ENCODE measurements at regions not wholly inside any gene's neighbourhood (a gene's known extent, or its start where the extent isn't known, plus 50 kb on each side); places are given as distances from the start of the nearest gene placed in this dataset.

- H3K9me3 ChIP-seq (ENCODE audit: low read length), result no peaks in the 10 kb centered on the region
- H3K4me2 ChIP-seq (ENCODE audit: low read length), result no peak overlapping the region
- no peaks in the 10 kb centered on the region for H3K9me2 ChIP-seq (ENCODE audit: insufficient read depth, low read length)
- no peaks in the 10 kb centered on the region for H3K79me2 ChIP-seq (replicated peaks; ENCODE audit: insufficient read depth, low read length)
- H2AFZ ChIP-seq (ENCODE audit: low read depth, low read length), result no peak overlapping the region
- no peak overlapping the region for H3K9ac ChIP-seq (ENCODE audit: low read length)
- H4K20me1 ChIP-seq (ENCODE audit: insufficient read depth), result no peaks in the 10 kb centered on the region
- H3F3A ChIP-seq (ENCODE audit: insufficient read depth, low read length, poor library complexity, severe bottlenecking), result no peaks in the 10 kb centered on the region
- H3K27ac ChIP-seq (ENCODE audit: low read length), result no peak overlapping the region
- TF ChIP-seq EP300 (conservative IDR thresholded peaks at IDR 0.05; ENCODE audit: poor library complexity, severe bottlenecking) (no peak), SMC3 (conservative IDR thresholded peaks at IDR 0.05; ENCODE audit: poor library complexity) (no peak), EZH2 (IDR thresholded peaks at IDR 0.05; ENCODE audit: borderline replicate concordance, insufficient read depth, low read length, poor library complexity, severe bottlenecking) (no peak), REST (IDR thresholded peaks at IDR 0.05; ENCODE audit: borderline replicate concordance) (no peak), TAF1 (IDR thresholded peaks at IDR 0.05; ENCODE audit: low read depth) (no peak), CTCF (IDR thresholded peaks at IDR 0.05; ENCODE audit: poor library complexity, severe bottlenecking) (no peak), RAD21 (conservative IDR thresholded peaks at IDR 0.05) (no peak), MXI1 (conservative IDR thresholded peaks at IDR 0.05; ENCODE audit: poor library complexity, severe bottlenecking) (no peak), POLR2AphosphoS5 (IDR thresholded peaks at IDR 0.05) (no peak)
- H3K4me3 ChIP-seq (ENCODE audit: low read length), result no peak overlapping the region
- H3K36me3 ChIP-seq (ENCODE audit: insufficient read depth, low read length), result no peaks in the 10 kb centered on the region
- H3K27me3 ChIP-seq (ENCODE audit: insufficient read depth, low read depth, low read length), result no peaks in the 10 kb centered on the region
These were observed 101.9 kb downstream of the TEX29 start for GRCh38 chr13:111422348-111422747.

- Histone ChIP-seq H3K79me2 (replicated peaks; ENCODE audit: insufficient read depth, low read length) (no peaks in the 10 kb centered on the region), H3K36me3 (ENCODE audit: insufficient read depth, low read length) (no peaks in the 10 kb centered on the region), H3K4me3 (ENCODE audit: low read length) (no peak overlapping the region), H3K4me2 (ENCODE audit: low read length) (no peak overlapping the region), H3K27me3 (ENCODE audit: insufficient read depth, low read depth, low read length) (no peaks in the 10 kb centered on the region), H4K20me1 (ENCODE audit: insufficient read depth) (no peaks in the 10 kb centered on the region), H3K9me2 (ENCODE audit: insufficient read depth, low read length) (no peaks in the 10 kb centered on the region), H2AFZ (ENCODE audit: low read depth, low read length) (no peak overlapping the region), H3F3A (ENCODE audit: insufficient read depth, low read length, poor library complexity, severe bottlenecking) (no peaks in the 10 kb centered on the region), H3K9me3 (ENCODE audit: low read length) (no peaks in the 10 kb centered on the region), H3K27ac (ENCODE audit: low read length) (no peak overlapping the region), H3K9ac (ENCODE audit: low read length) (no peak overlapping the region)
- no peak for TF ChIP-seq REST (IDR thresholded peaks at IDR 0.05; ENCODE audit: borderline replicate concordance)
These were observed 102.8 kb downstream of the TEX29 start for GRCh38 chr13:111423168-111423785.
